ENCODE measurements at regions not wholly inside any gene's neighbourhood (a gene's known extent, or its start where the extent isn't known, plus 50 kb on each side); places are given as distances from the start of the nearest gene placed in this dataset.
"Not testable (repeated sequence)": the region's sequence is repeated elsewhere in the genome, so short reads cannot be mapped to it uniquely, and the experiment has no call there.

- no peak for DNase-seq
These were observed 876.9 kb upstream of the RAG2 start for GRCh38 chr11:37474889-37475288.

GRCh38 chr11:37468344-37468743 is 870.3 kb upstream of the RAG2 start:
- DNase-seq, result no peak

- no peak for DNase-seq
These were observed 867.2 kb upstream of the RAG2 start for GRCh38 chr11:37465221-37465620.

- no peak for DNase-seq
These were observed 861.4 kb upstream of the RAG2 start for GRCh38 chr11:37459456-37459855.

GRCh38 chr11:37456746-37457145 is 858.7 kb upstream of the RAG2 start:
- no peak for DNase-seq

- DNase-seq, result no peak
These were observed 853.9 kb upstream of the RAG2 start for GRCh38 chr11:37451903-37452302.

- DNase-seq, result no peak
These were observed 852.6 kb upstream of the RAG2 start for GRCh38 chr11:37450613-37451012.

GRCh38 chr11:37449146-37449545 is 851.1 kb upstream of the RAG2 start:
- DNase-seq, result peak; percentile 64

- DNase-seq, result no peak
These were observed 844.5 kb upstream of the RAG2 start for GRCh38 chr11:37442576-37442975.

GRCh38 chr11:37431633-37432230 is 833.7 kb upstream of the RAG2 start:
- DNase-seq, result not testable (repeated sequence)

- DNase-seq, result not testable (repeated sequence)
These were observed 833.1 kb upstream of the RAG2 start for GRCh38 chr11:37430966-37431632.

GRCh38 chr11:37422511-37422910 is 824.5 kb upstream of the RAG2 start:
- DNase-seq, result no peak

- DNase-seq, result no peak
These were observed 813.3 kb upstream of the RAG2 start for GRCh38 chr11:37411289-37411688.

- DNase-seq, result no peak
These were observed 811.1 kb upstream of the RAG2 start for GRCh38 chr11:37409124-37409523.

- no peak for DNase-seq
These were observed 809.4 kb upstream of the RAG2 start for GRCh38 chr11:37407461-37407860.

- DNase-seq, result no peak
These were observed 808.6 kb upstream of the RAG2 start for GRCh38 chr11:37406651-37407050.

- no peak for DNase-seq
These were observed 806.2 kb upstream of the RAG2 start for GRCh38 chr11:37404231-37404630.

- DNase-seq, result peak; percentile 43
These were observed 804.6 kb upstream of the RAG2 start for GRCh38 chr11:37402663-37403062.

GRCh38 chr11:37394236-37394870 is 796.3 kb upstream of the RAG2 start:
- DNase-seq, result peak; percentile 1

- DNase-seq, result no peak
These were observed 793.6 kb upstream of the RAG2 start for GRCh38 chr11:37391615-37392014.

- DNase-seq, result no peak
These were observed 792.6 kb upstream of the RAG2 start for GRCh38 chr11:37390576-37391083.

GRCh38 chr11:37378958-37379357 is 780.9 kb upstream of the RAG2 start:
- no peak for DNase-seq

- no peak for DNase-seq
These were observed 774.6 kb upstream of the RAG2 start for GRCh38 chr11:37372667-37373066.

GRCh38 chr11:37371346-37371970 is 773.4 kb upstream of the RAG2 start:
- DNase-seq, result peak; percentile 11

All from DMS53 (cell line).